ENCODE measurements at regions not wholly inside any gene's neighbourhood (a gene's known extent, or its start where the extent isn't known, plus 50 kb on each side); places are given as distances from the start of the nearest gene placed in this dataset.

GRCh38 chr4:187070158-187070557 lies 346.5 kb upstream of the FAT1 start:
- no peaks in the 10 kb centered on the region for H3K9me3 ChIP-seq
- no peaks in the 10 kb centered on the region for H3K4me1 ChIP-seq
- intact Hi-C loops (cut with DNase I; ENCODE audit: low total_unique reads) (no loop called here), in situ Hi-C loops (cut with MboI; ENCODE audit: low pct_ligation_motif_present in 1 of 4, low pct_unique_long_range_greater_than_20kb in 1 of 4, low sequenced_read_pairs in 3 of 4) (no loop called here)
- H3K36me3 ChIP-seq, result no peaks in the 10 kb centered on the region
- H3K4me3 ChIP-seq, result no peak overlapping the region
- 82 to 88% methylated on average over 2 to 3 of the region's 3 CpGs for WGBS, 2 donors (ENCODE audit: low coverage in 1 of 2)
- no peak overlapping the region for H3K27ac ChIP-seq
- TF ChIP-seq POLR2AphosphoS5 (IDR thresholded peaks at IDR 0.05), result no peak
- TF ChIP-seq POLR2A (IDR thresholded peaks at IDR 0.05), result no peak
- no peak for TF ChIP-seq EP300 (IDR thresholded peaks at IDR 0.05; ENCODE audit: low read depth)
- no peak for TF ChIP-seq CTCF (IDR thresholded peaks at IDR 0.05)
- no peak for DNase-seq
- no peaks in the 10 kb centered on the region for H3K27me3 ChIP-seq

- Histone ChIP-seq H3K4me3 (no peak overlapping the region), H3K36me3 (no peaks in the 10 kb centered on the region), H3K27ac (no peak overlapping the region), H3K4me1 (no peaks in the 10 kb centered on the region), H3K27me3 (no peaks in the 10 kb centered on the region), H3K9me3 (no peaks in the 10 kb centered on the region)
- in situ Hi-C loops (cut with MboI; ENCODE audit: low pct_ligation_motif_present in 1 of 4, low pct_unique_long_range_greater_than_20kb in 1 of 4, low sequenced_read_pairs in 3 of 4), result no loop called here
- TF ChIP-seq POLR2AphosphoS5 (IDR thresholded peaks at IDR 0.05) (no peak), POLR2A (IDR thresholded peaks at IDR 0.05) (no peak), EP300 (IDR thresholded peaks at IDR 0.05; ENCODE audit: low read depth) (no peak), CTCF (IDR thresholded peaks at IDR 0.05) (no peak)
- no peak for DNase-seq
- intact Hi-C loops (cut with DNase I; ENCODE audit: low total_unique reads), result no loop called here
- WGBS, 2 donors (ENCODE audit: low coverage in 1 of 2), result 76% methylated on average over 1 of the region's 1 CpG; no CpG with 5 or more reads in 1 of the 2 donors
These were observed 347.1 kb upstream of the FAT1 start for GRCh38 chr4:187070740-187071139.

GRCh38 chr4:187071946-187072600 lies 348.4 kb upstream of the FAT1 start:
- H3K9me3 ChIP-seq, result no peaks in the 10 kb centered on the region
- in situ Hi-C loops (cut with MboI; ENCODE audit: low pct_ligation_motif_present in 1 of 4, low pct_unique_long_range_greater_than_20kb in 1 of 4, low sequenced_read_pairs in 3 of 4), result no loop called here

GRCh38 chr4:187073820-187074219 lies 350.2 kb upstream of the FAT1 start:
- 74 to 91% methylated on average over 3 to 7 of the region's 7 CpGs for WGBS, 2 donors (ENCODE audit: low coverage in 1 of 2)
- intact Hi-C loops (cut with DNase I; ENCODE audit: low total_unique reads) (no loop called here), in situ Hi-C loops (cut with MboI; ENCODE audit: low pct_ligation_motif_present in 1 of 4, low pct_unique_long_range_greater_than_20kb in 1 of 4, low sequenced_read_pairs in 3 of 4) (no loop called here)
- H3K4me1 ChIP-seq, result no peaks in the 10 kb centered on the region
- H3K4me3 ChIP-seq, result no peak overlapping the region
- no peak for DNase-seq
- H3K36me3 ChIP-seq, result no peaks in the 10 kb centered on the region
- no peak for TF ChIP-seq EP300 (IDR thresholded peaks at IDR 0.05; ENCODE audit: low read depth)
- TF ChIP-seq POLR2AphosphoS5 (IDR thresholded peaks at IDR 0.05), result no peak
- TF ChIP-seq CTCF (IDR thresholded peaks at IDR 0.05), result no peak
- TF ChIP-seq POLR2A (IDR thresholded peaks at IDR 0.05), result no peak
- no peak overlapping the region for H3K27ac ChIP-seq
- H3K9me3 ChIP-seq, result no peaks in the 10 kb centered on the region
- H3K27me3 ChIP-seq, result no peaks in the 10 kb centered on the region

More at GRCh38 chr4:187071946-187072600, 348.4 kb upstream of the FAT1 start:
- DNase-seq, result no peak
- Histone ChIP-seq H3K4me3 (no peak overlapping the region), H3K36me3 (no peaks in the 10 kb centered on the region), H3K27me3 (no peaks in the 10 kb centered on the region), H3K4me1 (no peaks in the 10 kb centered on the region), H3K27ac (no peak overlapping the region)
- no peak for TF ChIP-seq POLR2AphosphoS5 (IDR thresholded peaks at IDR 0.05)
- no peak for TF ChIP-seq EP300 (IDR thresholded peaks at IDR 0.05; ENCODE audit: low read depth)
- no peak for TF ChIP-seq POLR2A (IDR thresholded peaks at IDR 0.05)
- TF ChIP-seq CTCF (IDR thresholded peaks at IDR 0.05), result no peak
- 74 to 78% methylated on average over 9 to 11 of the region's 11 CpGs for WGBS, 2 donors (ENCODE audit: low coverage in 1 of 2)
- intact Hi-C loops (cut with DNase I; ENCODE audit: low total_unique reads), result no loop called here

All from transverse colon (tissue), 4 donors.